Cardiac septum (tissue), 1 donor: ENCODE measurements at regions not wholly inside any gene's neighbourhood (a gene's known extent, or its start where the extent isn't known, plus 50 kb on each side); places are given as distances from the start of the nearest gene placed in this dataset.

Source experiments
- DNase-seq: peaks from one replicate; pipeline ENCODE4 v3.0.0-alpha.2; 2020; ENCODE audit warnings: low spot score
- intact Hi-C: fragments of 100-400 bp; cut with DNase I; formaldehyde crosslinking; loops from one replicate; pipeline ENCODE4 v1.14.0; 2022
- donor health status: DM: no; HTN: no; CAD: no.

GRCh38 chr9:108209132-108209685 lies 646.6 kb downstream of the ACTL7B start:
- intact Hi-C loops, result no loop called here
- no peak for DNase-seq

- intact Hi-C loops, result no loop called here
- DNase-seq, result no peak
Observed at GRCh38 chr9:108207561-108208165, 648.1 kb downstream of the ACTL7B start.

GRCh38 chr9:108205276-108205675 lies 650.5 kb downstream of the ACTL7B start:
- DNase-seq, result no peak
- intact Hi-C loops, result no loop called here

- no peak for DNase-seq
- intact Hi-C loops, result no loop called here
Observed at GRCh38 chr9:108197899-108198298, 657.9 kb downstream of the ACTL7B start.

GRCh38 chr9:108197008-108197365 lies 658.8 kb downstream of the ACTL7B start:
- intact Hi-C loops, result no loop called here
- DNase-seq, result no peak

GRCh38 chr9:108196332-108197007 lies 659.3 kb downstream of the ACTL7B start:
- intact Hi-C loops, result no loop called here

GRCh38 chr9:108194154-108194553 lies 661.6 kb downstream of the ACTL7B start:
- DNase-seq, result no peak
- intact Hi-C loops, result no loop called here

More at GRCh38 chr9:108196332-108197007, 659.3 kb downstream of the ACTL7B start:
- no peak for DNase-seq

- intact Hi-C loops, result no loop called here
- no peak for DNase-seq
Observed at GRCh38 chr9:108193026-108193710, 662.6 kb downstream of the ACTL7B start.

GRCh38 chr9:108191065-108191464 lies 664.7 kb downstream of the ACTL7B start:
- DNase-seq, result no peak
- intact Hi-C loops, result no loop called here

GRCh38 chr9:108188976-108189375 lies 666.8 kb downstream of the ACTL7B start:
- no peak for DNase-seq
- intact Hi-C loops, result no loop called here

- DNase-seq, result no peak
- intact Hi-C loops, result no loop called here
Observed at GRCh38 chr9:108188482-108188881, 667.3 kb downstream of the ACTL7B start.

- intact Hi-C loops, result no loop called here
- DNase-seq, result peak; percentile 76
Observed at GRCh38 chr9:108186642-108187395, 669.0 kb downstream of the ACTL7B start.

GRCh38 chr9:108185613-108186012 lies 670.2 kb downstream of the ACTL7B start:
- DNase-seq, result no peak
- intact Hi-C loops, result no loop called here

- no peak for DNase-seq
Observed at GRCh38 chr9:108184941-108185340, 670.8 kb downstream of the ACTL7B start.

GRCh38 chr9:108184009-108184408 lies 671.8 kb downstream of the ACTL7B start:
- no peak for DNase-seq
- intact Hi-C loops, result no loop called here

More at GRCh38 chr9:108184941-108185340, 670.8 kb downstream of the ACTL7B start:
- intact Hi-C loops, result no loop called here

GRCh38 chr9:108182950-108183381 lies 672.8 kb downstream of the ACTL7B start:
- intact Hi-C loops, result no loop called here
- DNase-seq, result no peak

GRCh38 chr9:108182270-108182669 lies 673.5 kb downstream of the ACTL7B start:
- no peak for DNase-seq
- intact Hi-C loops, result no loop called here

GRCh38 chr9:108181441-108181840 lies 674.3 kb downstream of the ACTL7B start:
- DNase-seq, result no peak
- intact Hi-C loops, result no loop called here

GRCh38 chr9:108180541-108180940 lies 675.2 kb downstream of the ACTL7B start:
- DNase-seq, result no peak
- intact Hi-C loops, result no loop called here

GRCh38 chr9:108178318-108178717 lies 677.5 kb downstream of the ACTL7B start:
- intact Hi-C loops, result no loop called here

More at GRCh38 chr9:108178318-108178717, 677.5 kb downstream of the ACTL7B start:
- no peak for DNase-seq
